AG08395 (cell line): ENCODE measurements at regions not wholly inside any gene's neighbourhood (a gene's known extent, or its start where the extent isn't known, plus 50 kb on each side); places are given as distances from the start of the nearest gene placed in this dataset.
"Not testable (repeated sequence)": the region's sequence is repeated elsewhere in the genome, so short reads cannot be mapped to it uniquely, and the experiment has no call there.

Experiments used
- DNase-seq: peaks from one replicate; pipeline ENCODE4 v3.0.0; 2012; ENCODE audit warnings: mixed read lengths, low spot score

- no peak for DNase-seq
Observed at GRCh38 chr3:64438066-64438465, 212.8 kb upstream of the PRICKLE2 start.

- no peak for DNase-seq
Observed at GRCh38 chr3:64437131-64437530, 211.9 kb upstream of the PRICKLE2 start.

DNA sequence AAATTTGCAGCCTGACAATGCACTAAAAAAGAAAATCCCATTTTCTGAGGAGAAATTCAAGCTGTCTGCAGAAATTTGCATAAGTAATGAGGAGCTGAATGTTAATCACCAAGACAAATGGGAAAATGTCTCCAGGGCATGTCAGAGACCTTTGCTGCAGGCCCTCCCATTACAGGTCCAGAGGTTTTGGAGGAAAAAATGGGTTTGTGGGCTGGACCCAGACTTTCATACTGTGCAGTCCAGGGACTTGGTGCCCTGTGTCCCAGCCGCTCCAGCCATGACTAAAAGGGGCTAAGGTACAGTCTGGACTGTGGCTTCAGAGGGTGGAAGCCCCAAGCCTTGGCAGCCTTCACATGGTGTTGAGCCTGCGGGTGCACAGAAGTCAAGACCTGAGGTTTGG lies 209.8 kb upstream of the PRICKLE2 start:
- not testable (repeated sequence) for DNase-seq

- no peak for DNase-seq
Observed at GRCh38 chr3:64432870-64433269, 207.6 kb upstream of the PRICKLE2 start.

- no peak for DNase-seq
Observed at GRCh38 chr3:64431526-64432091, 206.3 kb upstream of the PRICKLE2 start.

DNA sequence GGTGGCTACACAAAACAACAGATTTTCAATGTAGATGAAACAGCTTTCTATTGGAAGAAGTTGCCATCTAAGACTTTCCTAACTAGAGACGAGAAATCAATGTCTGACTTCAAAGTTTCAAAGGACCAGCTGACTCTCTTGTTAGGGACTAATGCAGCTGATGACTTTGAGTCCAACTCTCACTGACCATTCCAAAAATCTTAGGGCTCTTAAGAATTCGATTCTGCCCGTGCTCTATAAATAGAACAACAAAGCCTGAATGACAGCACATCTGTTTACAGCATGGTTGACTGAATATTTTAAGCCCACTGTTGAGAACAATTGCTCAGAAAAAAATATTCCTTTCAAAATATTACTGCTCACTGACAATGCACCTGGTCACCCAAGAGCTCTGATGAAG lies 202.4 kb upstream of the PRICKLE2 start:
- no peak for DNase-seq

DNA sequence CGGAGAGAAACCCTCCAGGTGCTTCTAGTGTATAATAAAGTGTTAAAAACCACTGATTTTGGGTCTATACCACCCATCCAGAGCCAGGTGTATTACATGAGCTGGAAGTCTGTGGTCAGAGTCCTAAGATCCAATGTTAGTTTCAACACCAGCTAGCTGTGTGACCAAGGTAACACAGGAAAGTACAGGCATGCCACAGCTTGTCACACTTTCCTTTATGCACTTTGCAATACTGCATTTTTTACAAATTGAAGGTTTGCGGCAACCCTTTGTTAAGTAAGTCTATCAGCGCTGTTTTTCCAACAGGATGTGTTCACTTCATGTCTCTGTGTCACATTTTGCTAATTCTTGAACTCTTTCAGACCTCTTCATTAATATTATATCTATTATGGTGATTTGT lies 201.3 kb upstream of the PRICKLE2 start:
- DNase-seq = no peak

DNA sequence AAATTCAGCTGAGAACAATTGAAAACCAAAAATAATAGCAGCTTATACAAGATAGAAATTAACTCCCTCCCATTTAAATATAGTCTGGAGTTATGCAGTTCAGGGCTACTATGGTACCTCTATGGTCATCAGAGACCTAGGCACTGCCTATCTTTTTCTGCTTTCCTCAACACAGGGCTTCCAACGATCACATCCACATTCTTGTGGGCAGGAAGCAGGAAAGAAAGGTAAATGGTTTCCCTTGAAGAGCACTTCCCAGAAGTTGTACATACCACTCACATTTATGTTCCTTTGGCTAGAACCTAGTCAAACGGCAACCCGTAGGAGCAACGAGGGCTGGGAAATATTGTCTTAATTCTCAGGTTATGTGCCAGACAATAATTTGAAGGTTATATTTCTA lies 197.7 kb upstream of the PRICKLE2 start:
- no peak for DNase-seq

DNA sequence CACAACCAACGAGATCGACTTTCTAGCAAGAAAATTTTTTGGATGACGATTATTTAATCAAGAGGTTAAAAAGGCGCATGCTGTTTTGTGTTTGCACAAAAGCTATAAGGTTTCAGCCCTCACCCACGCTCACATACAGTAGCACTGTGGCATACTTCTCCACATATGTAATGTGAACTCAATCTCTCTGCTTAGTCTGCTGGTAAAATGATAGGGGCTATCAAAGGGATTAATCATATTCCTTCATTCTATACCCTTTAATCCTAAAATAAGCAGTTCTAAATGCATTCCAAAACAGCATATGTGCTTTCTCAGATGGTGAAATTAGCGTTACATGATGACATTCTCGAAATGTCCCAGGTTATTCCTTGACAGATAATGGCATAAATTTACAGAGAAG lies 196.9 kb upstream of the PRICKLE2 start:
- no peak for DNase-seq

DNA sequence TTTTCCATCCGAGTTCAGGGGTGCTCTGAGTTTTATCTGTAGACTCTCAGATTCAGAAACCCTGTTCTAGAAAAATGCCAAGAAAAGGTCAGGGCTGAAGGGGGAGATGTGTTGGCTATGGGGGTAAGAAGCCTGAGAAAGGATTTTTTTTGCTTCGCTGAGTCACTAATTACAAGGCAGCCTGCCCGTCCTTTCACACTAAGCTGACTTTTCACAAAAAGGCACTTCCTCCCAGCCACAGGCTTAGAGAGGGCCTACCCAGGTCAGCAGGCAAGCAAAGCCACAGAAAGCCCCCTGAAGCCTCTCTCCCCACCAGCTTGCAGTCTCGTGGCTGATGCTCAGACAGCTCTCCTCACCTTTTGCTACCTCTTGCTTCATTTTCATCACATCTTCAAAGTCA lies 192.6 kb upstream of the PRICKLE2 start:
- peak; percentile 45 for DNase-seq

GRCh38 chr3:64414043-64414442 lies 188.8 kb upstream of the PRICKLE2 start:
- DNase-seq = no peak

DNA sequence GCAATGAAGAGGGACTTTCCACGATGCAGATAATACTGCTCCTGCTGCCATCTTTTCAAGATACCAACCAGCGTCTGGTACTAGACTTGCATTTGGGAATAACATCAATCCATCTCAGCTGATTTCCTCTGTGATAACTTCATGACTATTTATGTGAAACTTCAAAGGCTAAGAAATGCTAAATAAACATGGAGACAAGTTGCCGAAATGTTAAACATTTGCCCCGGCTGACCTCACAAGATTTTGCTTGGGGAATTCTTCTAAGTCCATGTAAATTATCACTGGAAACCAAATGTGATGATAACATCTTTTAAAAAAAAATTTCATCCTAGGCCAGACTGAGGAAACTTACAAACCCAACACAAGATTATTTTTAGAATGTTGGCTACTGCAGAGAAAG lies 185.8 kb upstream of the PRICKLE2 start:
- DNase-seq = no peak

DNA sequence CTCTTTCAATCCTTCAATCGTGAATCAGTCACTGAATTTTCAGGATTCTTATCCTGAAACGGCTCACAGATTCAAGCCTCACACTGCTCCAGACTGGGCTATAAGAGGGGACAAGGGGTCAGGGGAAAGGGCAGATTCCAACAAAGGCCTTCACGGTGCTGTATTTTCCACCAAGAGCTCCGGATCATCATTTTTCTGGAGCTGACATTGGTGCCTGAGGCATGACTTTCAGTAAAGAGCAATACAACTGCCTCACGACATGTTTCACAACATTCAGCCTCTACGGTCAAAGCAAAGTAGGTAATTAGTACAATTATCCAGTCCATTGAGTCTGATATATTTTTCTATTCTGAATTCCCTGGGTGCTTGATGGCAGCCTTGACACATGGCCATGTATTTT lies 185.0 kb upstream of the PRICKLE2 start:
- DNase-seq = no peak

- DNase-seq = no peak
Observed at GRCh38 chr3:64408770-64409169, 183.5 kb upstream of the PRICKLE2 start.

GRCh38 chr3:64406271-64406670 lies 181.0 kb upstream of the PRICKLE2 start:
- DNase-seq = no peak

DNA sequence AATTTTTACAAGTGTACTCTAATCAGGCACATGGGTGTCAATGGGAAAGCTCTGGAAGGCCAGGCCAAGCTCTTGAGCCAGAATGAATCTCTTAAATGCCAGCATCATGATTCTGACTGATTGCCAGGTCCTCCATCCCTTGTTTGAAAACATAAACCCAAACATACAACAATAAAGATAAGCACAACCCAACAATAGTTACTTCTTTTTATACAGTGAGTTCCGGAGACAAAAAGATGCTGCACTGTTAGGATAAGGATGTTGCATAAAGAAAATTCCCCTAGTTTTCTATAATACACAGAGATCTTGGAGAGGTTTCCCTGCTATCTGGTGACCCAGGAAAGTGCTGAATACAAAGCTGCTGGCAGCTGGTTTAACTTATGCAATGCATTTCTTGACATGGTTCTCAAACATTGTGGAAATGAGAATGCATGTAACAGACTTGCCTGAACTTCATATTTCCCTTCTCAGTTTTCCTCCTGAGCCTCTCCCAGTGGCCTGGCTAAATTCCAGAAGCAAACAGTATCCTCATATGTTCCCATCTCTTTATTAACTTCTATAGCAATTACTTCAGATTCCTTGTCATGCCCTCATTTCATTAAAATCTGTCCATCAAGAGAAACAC lies 180.1 kb upstream of the PRICKLE2 start:
- DNase-seq = no peak

- no peak for DNase-seq
Observed at GRCh38 chr3:64400706-64401105, 175.4 kb upstream of the PRICKLE2 start.

- peak; percentile 68 for DNase-seq
Observed at GRCh38 chr3:64399205-64399800, 174.0 kb upstream of the PRICKLE2 start.

GRCh38 chr3:64398476-64398875 lies 173.2 kb upstream of the PRICKLE2 start:
- DNase-seq = peak; percentile 79

- no peak for DNase-seq
Observed at GRCh38 chr3:64398006-64398405, 172.7 kb upstream of the PRICKLE2 start.

- no peak for DNase-seq
Observed at GRCh38 chr3:64397573-64397972, 172.3 kb upstream of the PRICKLE2 start.

GRCh38 chr3:64395490-64395889 lies 170.2 kb upstream of the PRICKLE2 start:
- no peak for DNase-seq

- no peak for DNase-seq
Observed at GRCh38 chr3:64393193-64393592, 167.9 kb upstream of the PRICKLE2 start.

GRCh38 chr3:64392001-64392400 lies 166.7 kb upstream of the PRICKLE2 start:
- peak; percentile 21 for DNase-seq
